ENCODE measurements at regions not wholly inside any gene's neighbourhood (a gene's known extent, or its start where the extent isn't known, plus 50 kb on each side); places are given as distances from the start of the nearest gene placed in this dataset.

DNA sequence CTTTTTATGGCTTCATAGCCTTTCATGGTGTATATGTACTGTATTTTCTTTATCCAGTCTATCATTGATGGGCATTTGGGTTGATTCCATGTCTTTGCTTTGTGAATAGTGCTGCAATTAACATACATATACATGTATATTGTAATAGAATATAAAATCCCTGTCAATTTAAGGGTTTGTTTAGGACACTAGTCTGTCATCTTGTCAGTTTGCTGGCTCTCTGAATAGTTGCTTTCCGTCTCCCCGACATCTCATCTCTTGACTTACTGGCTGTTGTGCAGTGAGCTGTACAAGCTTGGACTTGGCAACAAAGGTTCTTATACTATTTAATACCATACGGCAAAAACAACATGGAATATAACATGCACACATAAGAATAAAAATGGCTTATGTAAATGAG lies 1487.5 kb downstream of the LRRC4C start:
- Histone ChIP-seq H3K36me3 (ENCODE audit: control insufficient read depth in 2 of 2, insufficient read depth in 1 of 2, low read length in 2 of 2) (no peaks in the 10 kb centered on the region), H3K27ac (ENCODE audit: extremely low read depth, low read depth, low read length) (no peak overlapping the region), H3K9me3 (ENCODE audit: control insufficient read depth, insufficient read depth, low read depth, low read length) (no peaks in the 10 kb centered on the region), H3K4me1 (ENCODE audit: control insufficient read depth, insufficient read depth, low read length) (no peaks in the 10 kb centered on the region), H3K4me3 (ENCODE audit: low read depth, low read length) (no peak overlapping the region)
- TF ChIP-seq ZNF416 (tag by site-specific recombination; IDR thresholded peaks at IDR 0.05) (no peak), ZNF677 (tag by site-specific recombination; IDR thresholded peaks at IDR 0.05) (no peak)
- CTCF ChIA-PET, result no interaction called here
- POLR2A ChIA-PET, result no interaction called here

DNA sequence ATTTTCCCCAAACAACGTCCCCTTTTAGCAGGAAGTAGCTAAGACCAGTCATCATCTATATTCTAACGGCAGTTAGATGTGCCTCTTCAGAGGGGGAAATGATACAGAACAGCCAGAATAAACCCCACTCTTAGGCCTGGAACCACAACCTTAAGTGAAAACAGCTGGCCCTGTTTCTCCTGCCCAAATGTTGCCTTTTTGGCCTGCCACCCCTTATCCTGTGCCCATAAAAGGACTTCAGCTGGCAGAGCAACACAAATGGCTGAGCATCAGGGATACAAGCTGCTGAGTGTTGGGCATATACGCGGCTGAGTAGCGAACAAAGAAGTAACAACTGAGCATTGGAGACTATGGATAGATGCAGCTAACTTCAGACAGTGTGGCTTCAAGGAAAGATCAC lies 1491.4 kb downstream of the LRRC4C start:
- H3K9me3 ChIP-seq (ENCODE audit: control insufficient read depth, insufficient read depth, low read depth, low read length), result no peaks in the 10 kb centered on the region
- H3K4me3 ChIP-seq (ENCODE audit: low read depth, low read length), result no peak overlapping the region
- no peak overlapping the region for H3K27ac ChIP-seq (ENCODE audit: extremely low read depth, low read depth, low read length)
- ChIA-PET POLR2A (no interaction called here), CTCF (interaction anchor here (0.7 kb wide), 1 partner anchor 17 kb away, joined by 3 read pairs; no protein-coding TSS in a partner anchor)
- H3K36me3 ChIP-seq (ENCODE audit: control insufficient read depth in 2 of 2, insufficient read depth in 1 of 2, low read length in 2 of 2), result no peaks in the 10 kb centered on the region
- TF ChIP-seq ZNF404 (tag by site-specific recombination; IDR thresholded peaks at IDR 0.05), result no peak
- no peak for TF ChIP-seq KLF10 (tag by site-specific recombination; IDR thresholded peaks at IDR 0.05)
- TF ChIP-seq ZNF146 (tag by site-specific recombination; IDR thresholded peaks at IDR 0.05), result no peak
- TF ChIP-seq, protein P1, sequence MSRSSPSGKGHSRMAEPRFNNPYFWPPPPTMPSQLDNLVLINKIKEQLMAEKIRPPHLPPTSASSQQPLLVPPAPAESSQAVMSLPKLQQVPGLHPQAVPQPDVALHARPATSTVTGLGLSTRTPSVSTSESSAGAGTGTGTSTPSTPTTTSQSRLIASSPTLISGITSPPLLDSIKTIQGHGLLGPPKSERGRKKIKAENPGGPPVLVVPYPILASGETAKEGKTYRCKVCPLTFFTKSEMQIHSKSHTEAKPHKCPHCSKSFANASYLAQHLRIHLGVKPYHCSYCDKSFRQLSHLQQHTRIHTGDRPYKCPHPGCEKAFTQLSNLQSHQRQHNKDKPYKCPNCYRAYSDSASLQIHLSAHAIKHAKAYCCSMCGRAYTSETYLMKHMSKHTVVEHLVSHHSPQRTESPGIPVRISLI (tag by site-specific recombination; IDR thresholded peaks at IDR 0.05), result no peak
- TF ChIP-seq, protein P2, sequence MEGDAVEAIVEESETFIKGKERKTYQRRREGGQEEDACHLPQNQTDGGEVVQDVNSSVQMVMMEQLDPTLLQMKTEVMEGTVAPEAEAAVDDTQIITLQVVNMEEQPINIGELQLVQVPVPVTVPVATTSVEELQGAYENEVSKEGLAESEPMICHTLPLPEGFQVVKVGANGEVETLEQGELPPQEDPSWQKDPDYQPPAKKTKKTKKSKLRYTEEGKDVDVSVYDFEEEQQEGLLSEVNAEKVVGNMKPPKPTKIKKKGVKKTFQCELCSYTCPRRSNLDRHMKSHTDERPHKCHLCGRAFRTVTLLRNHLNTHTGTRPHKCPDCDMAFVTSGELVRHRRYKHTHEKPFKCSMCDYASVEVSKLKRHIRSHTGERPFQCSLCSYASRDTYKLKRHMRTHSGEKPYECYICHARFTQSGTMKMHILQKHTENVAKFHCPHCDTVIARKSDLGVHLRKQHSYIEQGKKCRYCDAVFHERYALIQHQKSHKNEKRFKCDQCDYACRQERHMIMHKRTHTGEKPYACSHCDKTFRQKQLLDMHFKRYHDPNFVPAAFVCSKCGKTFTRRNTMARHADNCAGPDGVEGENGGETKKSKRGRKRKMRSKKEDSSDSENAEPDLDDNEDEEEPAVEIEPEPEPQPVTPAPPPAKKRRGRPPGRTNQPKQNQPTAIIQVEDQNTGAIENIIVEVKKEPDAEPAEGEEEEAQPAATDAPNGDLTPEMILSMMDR (tag by site-specific recombination; IDR thresholded peaks at IDR 0.05), result no peak
- TF ChIP-seq ZXDB (tag by site-specific recombination; IDR thresholded peaks at IDR 0.05), result no peak
- no peak for TF ChIP-seq ZNF654 (tag by site-specific recombination; IDR thresholded peaks at IDR 0.05; ENCODE audit: low read depth)
- H3K4me1 ChIP-seq (ENCODE audit: control insufficient read depth, insufficient read depth, low read length), result no peaks in the 10 kb centered on the region

DNA sequence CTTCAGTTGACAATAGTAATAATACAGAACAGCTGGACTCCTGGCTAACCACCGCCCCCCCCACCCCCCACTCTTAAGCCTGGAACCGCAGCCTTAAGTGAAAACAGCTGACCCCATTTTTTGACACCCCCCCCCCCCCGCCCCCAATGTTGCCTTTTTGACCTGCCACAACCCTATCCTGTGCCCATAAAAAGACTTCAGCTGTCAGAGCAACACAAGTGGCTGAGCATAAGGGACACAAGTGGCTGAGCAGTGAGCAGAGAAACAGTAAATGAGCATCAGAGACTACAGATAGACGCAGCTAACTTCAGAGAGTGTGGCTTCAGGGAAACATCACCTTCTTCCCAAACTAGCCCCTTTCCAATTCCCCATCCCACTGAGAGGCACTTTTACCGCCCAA lies 1493.8 kb downstream of the LRRC4C start:
- no peak overlapping the region for H3K4me3 ChIP-seq (ENCODE audit: low read depth, low read length)
- no peaks in the 10 kb centered on the region for H3K9me3 ChIP-seq (ENCODE audit: control insufficient read depth, insufficient read depth, low read depth, low read length)
- ChIA-PET CTCF (no interaction called here), POLR2A (no interaction called here)
- no peak overlapping the region for H3K27ac ChIP-seq (ENCODE audit: extremely low read depth, low read depth, low read length)
- TF ChIP-seq, protein P3, sequence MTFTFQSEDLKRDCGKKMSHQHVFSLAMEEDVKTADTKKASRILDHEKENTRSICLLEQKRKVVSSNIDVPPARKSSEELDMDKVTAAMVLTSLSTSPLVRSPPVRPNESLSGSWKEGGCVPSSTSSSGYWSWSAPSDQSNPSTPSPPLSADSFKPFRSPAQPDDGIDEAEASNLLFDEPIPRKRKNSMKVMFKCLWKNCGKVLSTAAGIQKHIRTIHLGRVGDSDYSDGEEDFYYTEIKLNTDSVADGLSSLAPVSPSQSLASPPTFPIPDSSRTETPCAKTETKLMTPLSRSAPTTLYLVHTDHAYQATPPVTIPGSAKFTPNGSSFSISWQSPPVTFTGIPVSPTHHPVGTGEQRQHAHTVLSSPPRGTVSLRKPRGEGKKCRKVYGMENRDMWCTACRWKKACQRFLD (tag by site-specific recombination; IDR thresholded peaks at IDR 0.05), result no peak
- TF ChIP-seq SP2 (tag by site-specific recombination; IDR thresholded peaks at IDR 0.05) (no peak), ZBTB20 (tag by site-specific recombination; IDR thresholded peaks at IDR 0.05) (no peak), ZNF654 (tag by site-specific recombination; IDR thresholded peaks at IDR 0.05; ENCODE audit: low read depth) (no peak), ZNF23 (tag by site-specific recombination; IDR thresholded peaks at IDR 0.05; ENCODE audit: borderline replicate concordance) (no peak), ZNF514 (tag by site-specific recombination; IDR thresholded peaks at IDR 0.05) (no peak)
- TF ChIP-seq, protein P1 (tag by site-specific recombination; IDR thresholded peaks at IDR 0.05), result no peak
- no peaks in the 10 kb centered on the region for H3K4me1 ChIP-seq (ENCODE audit: control insufficient read depth, insufficient read depth, low read length)
- H3K36me3 ChIP-seq (ENCODE audit: control insufficient read depth in 2 of 2, insufficient read depth in 1 of 2, low read length in 2 of 2), result no peaks in the 10 kb centered on the region

Data from HEK293 (cell line).